DOHH2 (cell line): ENCODE measurements at regions not wholly inside any gene's neighbourhood (a gene's known extent, or its start where the extent isn't known, plus 50 kb on each side); places are given as distances from the start of the nearest gene placed in this dataset.

ENCODE experiments used
- H3F3A ChIP-seq: fragments of 200-600 bp; sonication (generic), shearing (Covaris generic); 2 replicates; pipeline ENCODE4 v1.6.0; 2016; ENCODE audit warnings: antibody characterized with exemption, mild to moderate bottlenecking; ENCODE audit not compliant: control insufficient read depth, insufficient read depth
- H3K27ac ChIP-seq: fragments of 200-600 bp; sonication (generic); 2 replicates; pipeline ENCODE4 v1.5.1; 2014; ENCODE audit warnings: low read depth, mild to moderate bottlenecking, low read length, moderate library complexity
- H3K27me3 ChIP-seq: fragments of 200-600 bp; sonication (generic); 2 replicates; pipeline ENCODE4 v1.6.1; 2014; ENCODE audit warnings: mild to moderate bottlenecking, low read length, mixed read lengths; ENCODE audit not compliant: control insufficient read depth
- H3K36me3 ChIP-seq: fragments of 200-600 bp; sonication (generic); 2 replicates; pipeline ENCODE4 v1.6.1; 2014; ENCODE audit warnings: mild to moderate bottlenecking, low read length, moderate library complexity, mixed read lengths; ENCODE audit not compliant: control insufficient read depth
- H3K4me1 ChIP-seq: fragments of 200-600 bp; sonication (generic); 2 replicates; pipeline ENCODE4 v1.6.1; 2014; ENCODE audit warnings: mild to moderate bottlenecking, low read length, mixed read lengths; ENCODE audit not compliant: control insufficient read depth
- H3K4me2 ChIP-seq: fragments of 200-600 bp; sonication (generic); 2 replicates; pipeline ENCODE4 v1.6.0; 2014; ENCODE audit warnings: mild to moderate bottlenecking, low read length, moderate library complexity
- H3K4me3 ChIP-seq: fragments of 200-600 bp; sonication (generic); 2 replicates; pipeline ENCODE4 v1.5.1; 2014; ENCODE audit warnings: mild to moderate bottlenecking, low read length, mixed read lengths
- H3K79me2 ChIP-seq: fragments of 200-600 bp; sonication (generic); 2 replicates; pipeline ENCODE4 v1.6.1; 2014; ENCODE audit warnings: mild to moderate bottlenecking, low read length, mixed read lengths; ENCODE audit not compliant: control insufficient read depth
- H3K9me2 ChIP-seq: fragments of 200-600 bp; sonication (generic); replicated peaks from 2 replicates; pipeline ENCODE4 v1.6.1; 2014; ENCODE audit warnings: mild to moderate bottlenecking, low read length, mixed read lengths; ENCODE audit not compliant: control insufficient read depth
- H3K9me3 ChIP-seq: fragments of 200-600 bp; sonication (generic); 2 replicates; pipeline ENCODE4 v1.6.1; 2014; ENCODE audit warnings: antibody characterized with exemption, low read length, mixed read lengths; ENCODE audit not compliant: control insufficient read depth, insufficient read depth
- H4K20me1 ChIP-seq: fragments of 200-600 bp; sonication (generic); 2 replicates; pipeline ENCODE4 v1.6.0; 2014; ENCODE audit warnings: low read depth, mild to moderate bottlenecking, antibody characterized with exemption, low read length, moderate library complexity; ENCODE audit not compliant: control insufficient read depth, insufficient read depth
- CTCF ChIP-seq: fragments of 200-600 bp; sonication (generic); IDR thresholded peaks from one replicate; pipeline ENCODE4 v1.5.1; 2014; ENCODE audit warnings: antibody characterized with exemption, mild to moderate bottlenecking, low read depth, low read length; ENCODE audit not compliant: poor library complexity, severe bottlenecking
- EZH2phosphoT487 ChIP-seq: fragments of 200-600 bp; sonication (generic); IDR thresholded peaks from 2 replicates; pipeline ENCODE4 v1.6.1; 2017; ENCODE audit warnings: borderline replicate concordance, mild to moderate bottlenecking, antibody characterized with exemption, low read length, moderate library complexity, mixed read lengths

- Histone ChIP-seq H3K9me2 (no peaks in the 10 kb centered on the region), H3K4me2 (no peak overlapping the region), H3K79me2 (no peaks in the 10 kb centered on the region), H3K4me3 (no peak overlapping the region), H3K27ac (no peak overlapping the region), H3K4me1 (no peaks in the 10 kb centered on the region), H3K27me3 (no peaks in the 10 kb centered on the region), H3K9me3 (no peaks in the 10 kb centered on the region), H3F3A (no peaks in the 10 kb centered on the region), H4K20me1 (no peaks in the 10 kb centered on the region), H3K36me3 (no peaks in the 10 kb centered on the region)
- no peak for TF ChIP-seq CTCF
- no peak for TF ChIP-seq EZH2phosphoT487
These were observed 767.2 kb downstream of the TNS3 start for GRCh38 chr7:46814516-46815250.

- TF ChIP-seq EZH2phosphoT487 (no peak), CTCF (no peak)
- Histone ChIP-seq H3K79me2 (no peaks in the 10 kb centered on the region), H3F3A (no peaks in the 10 kb centered on the region), H3K27ac (no peak overlapping the region), H3K9me3 (peaks cover 3% of the 10 kb centered on the region; the same call in 1 of the 2 replicates), H4K20me1 (no peaks in the 10 kb centered on the region), H3K4me1 (no peaks in the 10 kb centered on the region), H3K36me3 (no peaks in the 10 kb centered on the region), H3K4me3 (no peak overlapping the region), H3K9me2 (no peaks in the 10 kb centered on the region), H3K27me3 (no peaks in the 10 kb centered on the region), H3K4me2 (no peak overlapping the region)
These were observed 769.7 kb downstream of the TNS3 start for GRCh38 chr7:46812101-46812675.

GRCh38 chr7:46811529-46811928, 770.4 kb downstream of the TNS3 start:
- no peaks in the 10 kb centered on the region for H4K20me1 ChIP-seq
- H3K4me1 ChIP-seq = no peaks in the 10 kb centered on the region
- no peak overlapping the region for H3K4me3 ChIP-seq
- no peaks in the 10 kb centered on the region for H3K36me3 ChIP-seq
- H3K4me2 ChIP-seq = no peak overlapping the region
- H3K27me3 ChIP-seq = no peaks in the 10 kb centered on the region
- H3K27ac ChIP-seq = no peak overlapping the region
- no peaks in the 10 kb centered on the region for H3F3A ChIP-seq
- TF ChIP-seq EZH2phosphoT487 = no peak
- TF ChIP-seq CTCF = no peak
- no peaks in the 10 kb centered on the region for H3K9me2 ChIP-seq
- H3K79me2 ChIP-seq = no peaks in the 10 kb centered on the region
- peaks cover 3% of the 10 kb centered on the region; the same call in 1 of the 2 replicates for H3K9me3 ChIP-seq
